ENCODE measurements at regions not wholly inside any gene's neighbourhood (a gene's known extent, or its start where the extent isn't known, plus 50 kb on each side); places are given as distances from the start of the nearest gene placed in this dataset.
"Not testable (repeated sequence)": the region's sequence is repeated elsewhere in the genome, so short reads cannot be mapped to it uniquely, and the experiment has no call there.

DNA sequence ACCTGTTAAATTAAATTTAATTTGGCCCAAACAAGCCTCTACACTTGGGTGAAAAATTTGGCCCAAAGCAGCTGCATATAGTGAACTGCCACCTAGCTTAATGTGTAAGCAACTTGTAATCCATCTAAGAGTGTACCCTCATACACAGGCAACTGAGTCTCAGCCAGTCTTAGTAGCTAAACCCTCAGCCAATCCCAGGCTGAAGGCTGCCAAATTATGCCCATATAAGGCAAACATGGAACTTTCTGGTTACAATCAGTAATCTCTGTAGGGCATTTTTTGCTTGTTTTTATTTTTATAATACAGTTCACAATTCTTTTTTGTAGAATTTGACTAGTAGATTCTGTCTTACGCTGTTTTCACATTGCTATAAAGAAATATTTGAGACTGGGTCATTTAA, 958.7 kb downstream of the FSCB start:
- no peak for DNase-seq (ENCODE audit: low read depth in 3 of 3)

- DNase-seq (ENCODE audit: low read depth in 3 of 3) = not testable (repeated sequence)
These were observed 959.5 kb downstream of the FSCB start for GRCh38 chr14:43547596-43547995.

GRCh38 chr14:43541356-43541755, 965.7 kb downstream of the FSCB start:
- no peak for DNase-seq (ENCODE audit: low read depth in 3 of 3)

DNA sequence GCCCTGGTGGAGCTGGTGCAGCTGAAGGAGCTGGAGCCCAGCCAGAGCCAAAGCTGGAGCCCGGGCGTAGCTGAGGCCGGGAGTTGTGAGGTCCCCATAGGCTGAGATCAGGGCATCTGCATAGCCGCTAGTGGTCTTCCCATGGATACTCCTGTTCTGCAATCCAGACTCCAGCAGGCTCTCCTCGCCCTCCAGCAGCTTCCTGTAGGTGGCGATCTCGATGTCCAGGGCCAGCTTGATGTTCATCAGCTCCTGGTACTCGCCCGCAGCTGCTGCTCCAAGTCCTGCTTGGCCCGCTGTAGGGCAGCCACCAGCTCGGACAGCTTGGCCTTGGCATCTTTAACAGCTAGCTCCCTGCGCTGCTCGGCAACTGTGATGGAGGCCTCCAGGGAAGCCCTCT, 966.1 kb downstream of the FSCB start:
- DNase-seq (ENCODE audit: low read depth in 3 of 3) = no peak

DNA sequence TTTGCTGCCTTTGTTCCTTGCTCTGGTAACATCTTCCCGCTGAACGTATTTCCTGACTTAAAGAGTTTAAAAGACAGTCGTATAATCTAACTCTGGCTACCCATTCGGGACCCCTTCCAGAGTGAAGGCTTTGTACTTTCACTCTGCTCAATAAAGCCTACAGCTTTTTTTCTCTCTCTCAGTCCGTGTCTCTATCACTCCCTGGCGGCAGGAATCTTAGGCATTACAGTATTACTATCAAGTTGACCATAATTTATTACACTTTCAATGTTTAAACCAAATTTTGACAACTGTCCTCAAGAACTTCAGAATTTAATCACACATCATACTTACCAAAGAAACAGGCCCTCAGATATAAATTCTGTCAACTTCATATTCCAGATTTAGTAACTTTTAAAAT, 967.9 kb downstream of the FSCB start:
- no peak for DNase-seq (ENCODE audit: low read depth in 3 of 3)

- DNase-seq (ENCODE audit: low read depth in 3 of 3) = no peak
These were observed 971.7 kb downstream of the FSCB start for GRCh38 chr14:43535231-43535838.

DNA sequence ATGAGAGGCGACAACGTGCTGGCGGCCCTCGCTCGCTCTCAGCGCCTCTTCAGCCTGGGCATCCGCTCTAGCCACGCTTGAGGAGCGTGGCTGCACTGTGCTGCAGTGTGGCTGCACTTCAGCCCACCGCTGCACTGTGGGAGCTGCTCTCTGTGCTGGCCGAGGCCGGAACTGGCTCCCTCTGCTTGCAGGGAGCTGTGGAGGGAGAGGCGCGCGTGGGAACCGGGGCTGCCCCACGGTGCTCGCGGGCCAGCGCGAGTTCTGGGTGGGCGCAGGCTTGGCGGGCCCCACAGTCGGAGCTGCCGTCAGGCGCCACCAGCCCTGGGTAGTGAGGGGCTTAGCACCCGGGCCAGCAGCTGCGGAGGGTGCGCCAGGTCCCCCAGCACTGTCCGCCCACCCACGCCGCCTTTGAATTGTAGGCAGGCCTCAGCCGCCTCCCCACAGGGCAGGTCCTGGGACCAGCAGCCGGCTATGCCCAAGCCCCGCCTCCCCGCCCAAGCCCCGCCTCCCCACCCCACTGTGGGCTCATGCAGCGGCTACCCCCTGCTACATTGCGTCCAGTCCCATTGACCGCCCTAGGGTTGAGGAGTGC, 974.2 kb downstream of the FSCB start:
- DNase-seq (ENCODE audit: low read depth in 3 of 3) = no peak

DNA sequence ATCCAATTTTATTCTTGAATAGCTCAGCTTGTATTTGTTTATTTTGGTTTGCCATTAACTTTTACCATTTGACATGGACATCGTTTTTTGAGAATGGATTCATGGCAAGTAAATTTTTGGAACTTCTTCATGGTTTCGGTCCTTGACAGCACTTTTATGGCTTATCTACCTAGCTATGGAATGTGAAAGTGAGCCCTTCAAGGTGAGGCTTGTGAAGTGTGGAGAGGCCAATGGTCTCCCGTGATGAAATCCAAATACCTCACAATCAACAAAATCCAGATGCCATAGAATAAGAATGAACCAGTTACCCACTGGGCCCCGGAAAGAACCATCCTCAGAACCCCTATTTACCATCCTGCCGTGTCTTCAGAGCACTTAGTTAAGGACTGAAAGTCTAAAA, 978.8 kb downstream of the FSCB start:
- DNase-seq (ENCODE audit: low read depth in 3 of 3) = no peak

DNA sequence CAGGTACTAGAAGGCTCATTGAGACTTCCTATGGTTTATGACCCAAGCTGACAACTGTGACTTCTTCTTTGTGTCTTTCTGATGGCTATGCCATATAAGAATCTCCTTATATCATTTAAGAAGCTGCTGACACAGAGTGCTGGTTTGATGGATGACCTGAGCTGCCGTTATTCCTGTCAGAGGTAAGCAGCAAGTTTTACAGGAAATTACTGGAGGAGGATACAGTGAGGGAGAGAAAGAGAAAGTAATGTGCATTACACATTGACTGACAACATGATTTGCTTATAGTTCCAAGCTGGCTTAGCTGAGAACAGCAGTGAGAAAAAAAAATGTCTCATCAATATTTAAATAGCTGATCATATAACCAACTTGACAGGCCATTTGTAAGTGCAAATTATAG, 981.4 kb downstream of the FSCB start:
- no peak for DNase-seq (ENCODE audit: low read depth in 3 of 3)

- no peak for DNase-seq (ENCODE audit: low read depth in 3 of 3)
These were observed 984.2 kb downstream of the FSCB start for GRCh38 chr14:43522901-43523300.

DNA sequence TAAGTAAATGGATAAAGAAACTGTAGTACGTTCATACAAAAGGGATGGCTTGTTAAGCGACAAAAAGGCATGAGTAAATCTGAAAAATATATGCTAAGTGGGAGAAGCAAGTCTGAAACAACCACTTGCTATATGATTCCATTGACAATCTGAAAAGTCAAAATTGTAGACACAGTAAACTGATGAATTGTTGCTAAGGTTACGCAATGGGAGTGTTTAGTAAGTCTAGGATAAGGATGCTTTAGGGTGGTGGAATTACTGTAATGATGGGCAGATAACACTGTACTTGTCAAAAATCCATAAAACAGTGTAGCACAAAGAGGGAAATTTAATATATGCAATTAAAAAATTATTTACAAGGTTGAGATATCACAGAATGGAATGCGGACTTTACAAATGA, 984.9 kb downstream of the FSCB start:
- no peak for DNase-seq (ENCODE audit: low read depth in 3 of 3)

DNA sequence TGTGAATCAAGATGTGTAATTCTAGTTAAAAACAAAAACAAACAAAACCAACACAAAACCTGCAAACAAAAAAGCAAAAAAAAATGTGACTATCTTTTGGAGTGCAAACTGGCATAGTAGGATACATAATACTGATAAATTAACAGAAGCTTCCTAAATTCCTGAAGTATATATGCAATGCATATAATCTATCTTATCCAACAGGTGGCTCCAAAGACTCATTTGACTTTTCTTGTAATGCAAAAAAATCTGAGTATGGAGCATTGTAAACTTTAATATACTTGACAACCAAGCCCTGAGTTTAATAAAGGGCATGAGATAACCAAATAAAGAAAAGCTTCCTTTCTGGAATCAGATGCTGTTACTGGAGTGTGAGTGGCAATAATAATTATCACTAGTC, 1003.6 kb downstream of the FSCB start:
- DNase-seq (ENCODE audit: low read depth in 3 of 3) = no peak

GRCh38 chr14:43492359-43492758, 1014.7 kb downstream of the FSCB start:
- DNase-seq (ENCODE audit: low read depth in 3 of 3) = not testable (repeated sequence)

- DNase-seq (ENCODE audit: low read depth in 3 of 3) = no peak
These were observed 1023.7 kb downstream of the FSCB start for GRCh38 chr14:43483415-43483814.

- DNase-seq (ENCODE audit: low read depth in 3 of 3) = no peak
These were observed 1025.2 kb downstream of the FSCB start for GRCh38 chr14:43481864-43482263.

- DNase-seq (ENCODE audit: low read depth in 3 of 3) = no peak
These were observed 1026.1 kb downstream of the FSCB start for GRCh38 chr14:43480976-43481375.

GRCh38 chr14:43479596-43480195, 1027.4 kb downstream of the FSCB start:
- no peak for DNase-seq (ENCODE audit: low read depth in 3 of 3)

DNA sequence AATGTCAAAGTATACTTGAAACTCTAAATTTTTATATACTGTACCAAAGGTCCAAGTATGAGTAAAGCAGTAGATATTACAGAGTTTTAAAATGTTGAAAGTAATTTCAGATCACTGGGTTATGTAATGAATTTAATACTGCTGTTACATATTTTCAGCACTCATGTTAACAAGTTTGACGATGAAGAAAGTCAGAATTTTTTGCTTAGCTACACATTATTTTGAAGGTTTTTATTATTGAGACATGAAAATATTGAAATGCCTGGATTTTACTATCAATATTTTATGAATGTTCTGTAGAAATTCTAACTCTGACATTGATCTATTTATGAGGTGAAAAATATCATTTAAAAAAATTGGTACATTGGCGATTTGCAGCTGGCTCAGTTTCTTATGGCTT, 1030.3 kb downstream of the FSCB start:
- no peak for DNase-seq (ENCODE audit: low read depth in 3 of 3)

DNA sequence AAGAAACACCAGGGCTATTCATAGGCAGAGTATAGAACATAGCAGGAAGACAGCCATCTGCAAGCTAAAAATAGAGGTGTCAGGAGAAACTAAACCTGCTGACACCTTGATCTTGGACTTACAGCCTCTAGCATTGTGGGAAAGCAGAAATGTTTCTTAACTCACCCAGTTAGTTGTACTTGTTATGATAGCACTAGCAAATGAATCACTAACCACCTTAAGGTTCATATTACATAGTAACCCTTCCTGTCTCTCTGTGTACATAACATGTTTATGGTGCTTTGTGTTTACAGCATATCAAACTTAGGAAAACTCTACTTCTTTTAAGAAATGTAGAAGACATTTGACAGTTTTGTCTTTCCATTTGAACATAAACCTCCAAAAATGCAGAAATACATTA, 1031.3 kb downstream of the FSCB start:
- no peak for DNase-seq (ENCODE audit: low read depth in 3 of 3)

GRCh38 chr14:43471595-43471994, 1035.5 kb downstream of the FSCB start:
- DNase-seq (ENCODE audit: low read depth in 3 of 3) = no peak

- no peak for DNase-seq (ENCODE audit: low read depth in 3 of 3)
These were observed 1042.1 kb downstream of the FSCB start for GRCh38 chr14:43464968-43465367.

DNA sequence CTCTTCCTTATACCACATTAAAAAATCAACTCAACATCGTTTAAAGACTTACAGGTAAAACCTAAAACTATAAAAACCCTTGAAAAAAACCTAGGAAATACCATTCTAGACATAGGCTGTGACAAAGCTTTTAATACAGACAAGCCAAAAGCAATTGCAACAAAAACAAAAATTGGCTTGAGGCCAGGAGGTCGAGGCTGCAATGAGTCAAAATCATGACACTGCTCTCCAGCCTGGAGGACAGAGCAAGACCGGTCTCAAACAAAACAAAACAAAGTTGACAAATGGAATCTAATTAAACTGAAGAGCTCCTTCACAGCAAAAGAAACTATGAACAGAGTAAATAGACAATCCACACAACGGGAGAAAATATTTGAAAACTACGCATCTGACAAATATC, 1057.8 kb downstream of the FSCB start:
- no peak for DNase-seq (ENCODE audit: low read depth in 3 of 3)

DNA sequence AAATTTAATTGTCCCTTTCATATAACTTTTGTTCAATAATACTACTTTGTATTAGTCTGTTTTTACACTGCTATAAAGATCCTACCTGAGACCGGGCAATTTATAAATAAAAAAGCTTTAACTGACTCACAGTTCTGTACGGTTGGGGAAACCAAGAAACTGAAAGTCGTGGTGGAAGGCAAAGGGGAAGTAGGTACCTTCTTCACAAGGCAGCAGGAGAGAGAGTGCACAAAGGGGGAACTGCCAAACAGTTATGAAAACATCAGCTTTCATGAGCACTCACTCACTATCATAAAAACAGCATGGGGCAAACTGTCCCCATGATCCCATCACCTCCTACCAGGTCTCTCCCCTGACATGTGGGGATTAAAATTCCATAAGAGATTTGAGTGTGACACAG, 1069.0 kb downstream of the FSCB start:
- DNase-seq (ENCODE audit: low read depth in 3 of 3) = no peak

DNA sequence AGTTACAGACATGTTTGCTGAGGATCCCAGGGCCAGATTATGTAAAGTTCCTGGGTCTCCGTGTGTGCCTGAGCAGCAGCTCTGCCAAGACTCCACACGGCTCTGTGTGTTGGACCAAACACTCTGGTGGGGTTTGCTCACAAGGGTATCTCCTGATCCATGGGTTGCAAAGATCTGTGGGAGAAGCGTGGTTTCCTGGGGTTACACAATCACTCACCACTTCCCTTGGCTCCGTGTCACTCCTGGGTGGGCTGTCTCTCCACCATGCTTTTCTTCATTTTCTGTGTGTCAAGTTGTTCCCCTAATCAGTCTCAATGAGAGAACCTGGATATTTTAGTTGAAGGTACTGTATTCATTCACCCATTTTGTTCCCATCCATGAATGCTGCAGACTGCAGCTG, 1088.8 kb downstream of the FSCB start:
- DNase-seq (ENCODE audit: low read depth in 3 of 3) = no peak
